CD4-positive, alpha-beta T cell (primary cell): ENCODE measurements at regions not wholly inside any gene's neighbourhood (a gene's known extent, or its start where the extent isn't known, plus 50 kb on each side); places are given as distances from the start of the nearest gene placed in this dataset.

Experiments
- ATAC-seq: fragments of 200-7000 bp; cut with Tn5 transposase; one replicate; pipeline ENCODE4 v1.10.0; 2022; ENCODE audit warnings: mild to moderate bottlenecking; ENCODE audit not compliant: poor library complexity
- CTCF ChIA-PET: fragments of 350-600 bp; sonication (Branson Sonifier 250); formaldehyde crosslinking; loops from one replicate; lab custom pipeline; 2021; ENCODE audit warnings: antibody characterized with exemption, inconsistent platforms; lab: Charles Lee
- POLR2A ChIA-PET: fragments of 350-600 bp; sonication (Branson Sonifier 250); formaldehyde crosslinking; loops from one replicate; lab custom pipeline; 2021; ENCODE audit warnings: antibody characterized with exemption, inconsistent platforms; lab: Charles Lee
- DNase-seq, 14 experiments: peaks; one replicate each; pipeline ENCODE4 v3.0.0-alpha.2; 2013 to 2020; ENCODE audit warnings: mixed read lengths in 2 of 14
- H3K27ac ChIP-seq, 2 donors: one replicate each; pipeline versions ENCODE4 v1.5.1 to v1.7.0; 2013; ENCODE audit warnings: low read length in 2 of 2, low read depth in 1 of 2, mild to moderate bottlenecking in 1 of 2
- H3K27me3 ChIP-seq, 2 experiments: 1 replicate in 1 of 2; 2 replicates in 1 of 2; pipeline versions ENCODE4 v1.6.1 to v1.7.0; 2013; ENCODE audit warnings: low read length in 2 of 2, control low read depth in 1 of 2, mild to moderate bottlenecking in 1 of 2, moderate library complexity in 1 of 2; ENCODE audit not compliant: insufficient read depth in 2 of 2, control insufficient read depth in 1 of 2
- H3K36me3 ChIP-seq: one replicate; pipeline ENCODE4 v1.6.1; 2013; ENCODE audit warnings: low read length, control low read depth; ENCODE audit not compliant: insufficient read depth
- H3K4me1 ChIP-seq: one replicate; pipeline ENCODE4 v1.6.1; 2013; ENCODE audit warnings: low read length, control low read depth; ENCODE audit not compliant: insufficient read depth
- H3K4me3 ChIP-seq: one replicate; pipeline ENCODE4 v1.5.1; 2013; ENCODE audit warnings: mild to moderate bottlenecking, low read length, moderate library complexity
- H3K9me3 ChIP-seq, 2 experiments: 1 replicate in 1 of 2; 2 replicates in 1 of 2; pipeline versions ENCODE4 v1.6.1 to v1.7.0; 2013; ENCODE audit warnings: low read length in 2 of 2, mild to moderate bottlenecking in 2 of 2, control low read depth in 1 of 2, moderate library complexity in 1 of 2; ENCODE audit not compliant: control insufficient read depth in 1 of 2, insufficient read depth in 1 of 2
- H3K27ac Mint-ChIP-seq: one replicate; pipeline ENCODE4 v1.8.0; 2020; ENCODE audit warnings: mixed read lengths
- H3K27me3 Mint-ChIP-seq: one replicate; pipeline ENCODE4 v1.8.0; 2021; ENCODE audit warnings: mixed read lengths
- H3K36me3 Mint-ChIP-seq: one replicate; pipeline ENCODE4 v1.8.0; 2021; ENCODE audit warnings: low read depth, mixed read lengths
- H3K4me1 Mint-ChIP-seq: one replicate; pipeline ENCODE4 v1.8.0; 2021; ENCODE audit warnings: low read depth, mixed read lengths
- H3K4me3 Mint-ChIP-seq: one replicate; pipeline ENCODE4 v1.8.0; 2020; ENCODE audit warnings: mild to moderate bottlenecking, mixed read lengths
- H3K9me3 Mint-ChIP-seq: one replicate; pipeline ENCODE4 v1.8.0; 2020; ENCODE audit warnings: mixed read lengths
- intact Hi-C, 2 experiments: fragments of 100-400 bp; cut with DNase I in 1 of 2; cut with micrococcal nuclease in 1 of 2; formaldehyde crosslinking; loops; one replicate each; pipeline versions ENCODE4 v1.15.1 to v1.9.0; 2023 to 2025; cut with DNase I, micrococcal nuclease
- TF ChIP-seq, protein P1 (sequence below): fragments of 200-600 bp; IDR thresholded peaks from one replicate; pipeline ENCODE4 v1.8.0; 2022; ENCODE audit warnings: antibody characterized with exemption, mild to moderate bottlenecking

DNA sequence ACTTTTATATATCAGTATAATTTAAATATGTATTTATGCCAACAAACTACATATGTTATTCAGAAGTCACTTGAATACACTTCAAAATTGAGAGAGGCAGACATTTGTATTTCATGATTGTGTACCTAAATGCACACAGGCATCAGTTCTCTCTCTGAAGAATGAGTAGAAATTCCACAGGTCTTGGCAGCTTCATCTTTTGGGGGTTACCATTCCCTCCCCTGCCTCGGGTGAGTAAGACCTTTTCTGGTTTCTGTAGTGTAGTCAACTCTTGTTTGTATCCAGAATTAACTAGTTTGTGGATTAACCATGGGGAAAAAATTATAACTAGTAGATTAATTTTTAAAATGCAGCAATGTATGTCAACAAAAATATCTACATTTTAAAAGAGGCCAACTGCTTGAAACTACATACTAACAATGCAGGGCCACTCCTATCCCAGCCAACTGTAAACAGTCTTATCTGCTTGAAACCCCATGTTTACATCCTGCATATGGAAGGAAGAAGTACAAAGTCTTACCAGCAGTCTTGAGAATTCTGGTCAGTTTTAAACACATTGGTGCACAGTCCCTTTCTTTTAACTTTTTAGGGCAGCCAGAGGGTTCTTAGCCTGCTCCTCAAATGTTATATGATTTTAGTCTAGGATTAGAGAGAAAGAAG lies 339.6 kb upstream of the KIF2A start:
- Mint-ChIP-seq H3K27me3 (peaks cover 4% of the 10 kb centered on the region), H3K9me3 (no peaks in the 10 kb centered on the region), H3K36me3 (no peaks in the 10 kb centered on the region), H3K27ac (no peak overlapping the region), H3K4me3 (no peak overlapping the region), H3K4me1 (no peaks in the 10 kb centered on the region)
- H3K4me1 ChIP-seq: no peaks in the 10 kb centered on the region
- CTCF ChIA-PET: no interaction called here
- DNase-seq (no peak), ATAC-seq (no peak)
- no peaks in the 10 kb centered on the region for H3K36me3 ChIP-seq
- TF ChIP-seq, protein P1, sequence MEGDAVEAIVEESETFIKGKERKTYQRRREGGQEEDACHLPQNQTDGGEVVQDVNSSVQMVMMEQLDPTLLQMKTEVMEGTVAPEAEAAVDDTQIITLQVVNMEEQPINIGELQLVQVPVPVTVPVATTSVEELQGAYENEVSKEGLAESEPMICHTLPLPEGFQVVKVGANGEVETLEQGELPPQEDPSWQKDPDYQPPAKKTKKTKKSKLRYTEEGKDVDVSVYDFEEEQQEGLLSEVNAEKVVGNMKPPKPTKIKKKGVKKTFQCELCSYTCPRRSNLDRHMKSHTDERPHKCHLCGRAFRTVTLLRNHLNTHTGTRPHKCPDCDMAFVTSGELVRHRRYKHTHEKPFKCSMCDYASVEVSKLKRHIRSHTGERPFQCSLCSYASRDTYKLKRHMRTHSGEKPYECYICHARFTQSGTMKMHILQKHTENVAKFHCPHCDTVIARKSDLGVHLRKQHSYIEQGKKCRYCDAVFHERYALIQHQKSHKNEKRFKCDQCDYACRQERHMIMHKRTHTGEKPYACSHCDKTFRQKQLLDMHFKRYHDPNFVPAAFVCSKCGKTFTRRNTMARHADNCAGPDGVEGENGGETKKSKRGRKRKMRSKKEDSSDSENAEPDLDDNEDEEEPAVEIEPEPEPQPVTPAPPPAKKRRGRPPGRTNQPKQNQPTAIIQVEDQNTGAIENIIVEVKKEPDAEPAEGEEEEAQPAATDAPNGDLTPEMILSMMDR: no peak
- intact Hi-C loops: no loop called here
- no peak overlapping the region for H3K27ac ChIP-seq
- POLR2A ChIA-PET: no interaction called here
- no peaks in the 10 kb centered on the region for H3K9me3 ChIP-seq
- H3K4me3 ChIP-seq: no peak overlapping the region
- no peaks in the 10 kb centered on the region for H3K27me3 ChIP-seq

DNA sequence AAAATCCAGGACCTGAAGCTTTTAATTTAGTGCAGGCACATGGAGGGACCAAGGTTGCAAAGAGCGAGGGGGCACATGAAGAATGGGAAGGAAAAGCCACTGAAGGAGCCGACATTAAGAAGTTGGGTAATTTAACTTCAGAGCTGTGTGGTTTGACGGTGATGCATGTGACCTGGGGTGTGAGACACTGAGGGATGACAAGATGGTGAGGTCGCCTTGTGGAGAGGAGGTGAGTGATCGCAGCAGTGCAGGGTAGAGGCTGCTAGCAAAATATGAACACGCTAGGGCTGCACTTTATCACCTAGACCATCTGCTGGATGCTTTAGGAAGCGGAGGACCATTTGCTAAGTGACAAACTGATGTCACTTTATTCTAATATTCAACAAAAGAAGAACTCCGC lies 339.0 kb upstream of the KIF2A start:
- Histone ChIP-seq H3K27ac (no peak overlapping the region), H3K4me1 (no peaks in the 10 kb centered on the region), H3K27me3 (no peaks in the 10 kb centered on the region), H3K4me3 (no peak overlapping the region), H3K9me3 (no peaks in the 10 kb centered on the region), H3K36me3 (no peaks in the 10 kb centered on the region)
- Mint-ChIP-seq H3K36me3 (no peaks in the 10 kb centered on the region), H3K9me3 (no peaks in the 10 kb centered on the region), H3K27me3 (peaks cover 4% of the 10 kb centered on the region), H3K4me3 (no peak overlapping the region), H3K27ac (no peak overlapping the region), H3K4me1 (no peaks in the 10 kb centered on the region)
- ATAC-seq (no peak), DNase-seq (no peak)
- intact Hi-C loops: no loop called here
- POLR2A ChIA-PET: no interaction called here
- TF ChIP-seq, protein P1: no peak
- CTCF ChIA-PET: no interaction called here

DNA sequence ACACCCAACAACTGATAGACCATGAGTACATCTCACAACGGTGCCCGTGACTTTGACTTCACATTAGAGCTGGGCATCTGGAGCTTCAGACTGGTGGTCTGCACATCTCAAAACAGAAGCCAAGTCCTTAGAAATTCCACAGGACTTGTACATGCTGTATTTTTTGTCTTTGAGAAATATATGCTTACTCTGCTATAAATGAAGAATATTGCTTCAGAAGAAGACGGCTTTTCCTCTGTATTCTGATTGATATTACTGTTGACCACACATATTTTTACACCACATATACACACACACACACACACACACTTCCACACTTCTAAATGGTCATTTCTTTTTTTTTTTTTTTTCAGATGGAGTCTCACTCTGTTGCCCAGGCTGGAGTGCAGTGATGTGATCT lies 338.3 kb upstream of the KIF2A start:
- Mint-ChIP-seq H3K27ac (no peak overlapping the region), H3K4me1 (no peaks in the 10 kb centered on the region), H3K9me3 (no peaks in the 10 kb centered on the region), H3K27me3 (peaks cover 4% of the 10 kb centered on the region), H3K36me3 (no peaks in the 10 kb centered on the region), H3K4me3 (no peak overlapping the region)
- TF ChIP-seq, protein P1: no peak
- H3K27me3 ChIP-seq: no peaks in the 10 kb centered on the region
- no peaks in the 10 kb centered on the region for H3K9me3 ChIP-seq
- ChIA-PET POLR2A (no interaction called here), CTCF (no interaction called here)
- no peak for DNase-seq
- no peaks in the 10 kb centered on the region for H3K4me1 ChIP-seq
- no peak overlapping the region for H3K27ac ChIP-seq
- no peaks in the 10 kb centered on the region for H3K36me3 ChIP-seq
- no peak for ATAC-seq
- intact Hi-C loops: no loop called here
- H3K4me3 ChIP-seq: no peak overlapping the region
